HEK293T (cell line): ENCODE measurements at regions not wholly inside any gene's neighbourhood (a gene's known extent, or its start where the extent isn't known, plus 50 kb on each side); places are given as distances from the start of the nearest gene placed in this dataset.

Experiments used
- BHLHE40 ChIP-seq: fragments of 450-650 bp; IDR thresholded peaks from 2 replicates; pipeline ENCODE4 v1.6.1; 2016; ENCODE audit warnings: mild to moderate bottlenecking, moderate library complexity, borderline replicate concordance
- CTBP1 ChIP-seq: fragments of 450-650 bp; IDR thresholded peaks from 2 replicates; pipeline ENCODE4 v1.6.1; 2016; ENCODE audit warnings: borderline replicate concordance
- ELF4 ChIP-seq: fragments of 450-650 bp; IDR thresholded peaks from 2 replicates; pipeline ENCODE4 v1.6.1; 2017; ENCODE audit warnings: antibody characterized with exemption
- FOXA1 ChIP-seq: fragments of 450-650 bp; IDR thresholded peaks from 2 replicates; pipeline ENCODE4 v1.6.1; 2016; ENCODE audit warnings: mild to moderate bottlenecking
- FOXK2 ChIP-seq: fragments of 450-650 bp; IDR thresholded peaks from 2 replicates; pipeline ENCODE4 v1.6.1; 2016; ENCODE audit warnings: mild to moderate bottlenecking
- FOXM1 ChIP-seq: fragments of 450-650 bp; IDR thresholded peaks from 2 replicates; pipeline ENCODE4 v1.6.1; 2017; ENCODE audit warnings: mild to moderate bottlenecking, borderline replicate concordance
- LEF1 ChIP-seq: fragments of 450-650 bp; IDR thresholded peaks from 2 replicates; pipeline ENCODE4 v1.6.1; 2017; ENCODE audit warnings: mild to moderate bottlenecking, borderline replicate concordance
- PKNOX1 ChIP-seq: fragments of 450-650 bp; IDR thresholded peaks from 2 replicates; pipeline ENCODE4 v1.6.1; 2016
- SP1 ChIP-seq: fragments of 450-650 bp; IDR thresholded peaks from 2 replicates; pipeline ENCODE4 v1.6.1; 2017
- SUZ12 ChIP-seq: fragments of 450-650 bp; IDR thresholded peaks from 2 replicates; pipeline ENCODE4 v1.6.1; 2016; ENCODE audit warnings: mild to moderate bottlenecking
- TARDBP ChIP-seq: fragments of 450-650 bp; IDR thresholded peaks from 2 replicates; pipeline ENCODE4 v1.6.1; 2016
- ZNF384 ChIP-seq: fragments of 450-650 bp; IDR thresholded peaks from 2 replicates; pipeline ENCODE4 v1.6.1; 2016

- no peak for TF ChIP-seq SP1
- TF ChIP-seq PKNOX1: no peak
- TF ChIP-seq FOXK2: no peak
- no peak for TF ChIP-seq FOXA1
- TF ChIP-seq BHLHE40: no peak
- TF ChIP-seq FOXM1: no peak
- no peak for TF ChIP-seq LEF1
- TF ChIP-seq SUZ12: no peak
- TF ChIP-seq TARDBP: no peak
- TF ChIP-seq ELF4: no peak
- no peak for TF ChIP-seq ZNF384
- no peak for TF ChIP-seq CTBP1
Observed at GRCh38 chr2:108074946-108075345, 88.6 kb downstream of the SLC5A7 start.
